ENCODE measurements at regions not wholly inside any gene's neighbourhood (a gene's known extent, or its start where the extent isn't known, plus 50 kb on each side); places are given as distances from the start of the nearest gene placed in this dataset.

- TF ChIP-seq EHMT2 (IDR thresholded peaks at IDR 0.05; ENCODE audit: low read depth) (no peak), SMC3 (IDR thresholded peaks at IDR 0.05) (no peak), HDAC2 (IDR thresholded peaks at IDR 0.05) (no peak), ZSCAN20 (CRISPR knock-in tag; IDR thresholded peaks at IDR 0.05) (no peak)
Measured at GRCh38 chr12:46573347-46573658, 200.7 kb upstream of the SLC38A2 start (continued).

- Histone ChIP-seq H3K27ac (no peak overlapping the region), H3K4me1 (0 out of 3 replicates have a peak, but pooled peaks cover 3% of the 10 kb centered on the region), H3K4me2 (no peak overlapping the region), H3K9me3 (peaks cover 18% of the 10 kb centered on the region), H3K4me3 (no peak overlapping the region)
- WGBS (ENCODE audit: missing lambda C conversion rate) = 81% methylated on average over 2 of the region's 2 CpGs
- ChIA-PET POLR2A (no interaction called here), CTCF (no interaction called here)
- TF ChIP-seq PHF8 (IDR thresholded peaks at IDR 0.05; ENCODE audit: borderline replicate concordance, low read depth) (no peak), REST (IDR thresholded peaks at IDR 0.05) (no peak), POLR2A (IDR thresholded peaks at IDR 0.05; ENCODE audit: low read length) (no peak), CBX8 (IDR thresholded peaks at IDR 0.05) (no peak), HMGXB4 (CRISPR knock-in tag; IDR thresholded peaks at IDR 0.05; ENCODE audit: borderline replicate concordance) (no peak), TFCP2L1 (CRISPR knock-in tag; IDR thresholded peaks at IDR 0.05) (no peak), HOXB13 (CRISPR knock-in tag; IDR thresholded peaks at IDR 0.05; ENCODE audit: low read depth) (no peak), MYC (IDR thresholded peaks at IDR 0.05; ENCODE audit: borderline replicate concordance, low read length) (no peak), HOXB5 (CRISPR knock-in tag; IDR thresholded peaks at IDR 0.05) (no peak), TP53 (CRISPR knock-in tag; IDR thresholded peaks at IDR 0.05) (no peak), PBX3 (IDR thresholded peaks at IDR 0.05) (no peak), USF2 (IDR thresholded peaks at IDR 0.05) (no peak), NFE2L2 (conservative IDR thresholded peaks at IDR 0.05; ENCODE audit: low read length) (no peak), RCOR1 (IDR thresholded peaks at IDR 0.05; ENCODE audit: low read depth, low read length) (no peak), RNF2 (IDR thresholded peaks at IDR 0.05; ENCODE audit: borderline replicate concordance, low read depth) (no peak), GATA3 (IDR thresholded peaks at IDR 0.05; ENCODE audit: borderline replicate concordance) (no peak)
- ATAC-seq (no peak), FAIRE-seq (no peak), DNase-seq (ENCODE audit: low read depth in 1 of 2, low spot score in 1 of 2) (no peak)
Measured at GRCh38 chr12:46572644-46573346, 200.2 kb upstream of the SLC38A2 start.

All from A549 (cell line).